IMR-90 (cell line): ENCODE measurements at regions not wholly inside any gene's neighbourhood (a gene's known extent, or its start where the extent isn't known, plus 50 kb on each side); places are given as distances from the start of the nearest gene placed in this dataset.
"Not testable (repeated sequence)": the region's sequence is repeated elsewhere in the genome, so short reads cannot be mapped to it uniquely, and the experiment has no call there.

Experiments used
- ATAC-seq: fragments of 200-7000 bp; cut with Tn5 transposase; 2 replicates; pipeline ENCODE4 v1.9.1; 2020; ENCODE audit warnings: low read depth, mild to moderate bottlenecking, moderate library complexity
- BruUV-seq: library from RNA; stranded (reverse); fragments of 400-500 nt; replicated peaks from 2 replicates; lab custom pipeline; 2021; lab: Mats Ljungman, UMichigan
- CTCF ChIA-PET: fragments of 300-600 bp; formaldehyde crosslinking; extraction: SDS; loops from one replicate; lab custom pipeline; 2021; ENCODE audit warnings: antibody characterized with exemption; lab: Yijun Ruan, JAX
- POLR2A ChIA-PET: fragments of 300-600 bp; sonication (Branson Sonifier 250); formaldehyde crosslinking; loops from one replicate; lab custom pipeline; 2022; ENCODE audit warnings: antibody characterized with exemption; ENCODE audit not compliant: unreplicated experiment; lab: Charles Lee
- DNase-seq: peaks from one replicate; pipeline ENCODE4 v3.0.0; 2013
- H2AFZ ChIP-seq: replicated peaks from 2 replicates; pipeline ENCODE3; 2013; ENCODE audit warnings: low read length, mild to moderate bottlenecking; ENCODE audit not compliant: poor library complexity
- H2AK5ac ChIP-seq: 2 replicates; pipeline ENCODE4 v1.6.1; 2013; ENCODE audit warnings: low read depth, low read length, inconsistent platforms
- H2AK9ac ChIP-seq: replicated peaks from 2 replicates; pipeline ENCODE3; 2013; ENCODE audit warnings: mild to moderate bottlenecking, low read depth, low read length, moderate library complexity; ENCODE audit not compliant: poor library complexity
- H2BK120ac ChIP-seq: 2 replicates; pipeline ENCODE4 v1.6.1; 2013; ENCODE audit warnings: low read depth, low read length, inconsistent platforms
- H2BK15ac ChIP-seq: 3 replicates; pipeline ENCODE4 v1.6.1; 2013; ENCODE audit warnings: low read depth, low read length, inconsistent platforms
- H2BK20ac ChIP-seq: 2 replicates; pipeline ENCODE4 v1.6.1; 2013; ENCODE audit warnings: low read depth, mild to moderate bottlenecking, inconsistent platforms, low read length, moderate library complexity
- H2BK5ac ChIP-seq: 2 replicates; pipeline ENCODE4 v1.6.1; 2013; ENCODE audit warnings: mild to moderate bottlenecking, low read depth, low read length, inconsistent platforms; ENCODE audit not compliant: poor library complexity, severe bottlenecking
- H3K14ac ChIP-seq: replicated peaks from 2 replicates; pipeline ENCODE4 v1.6.1; 2013; ENCODE audit warnings: low read depth, low read length, inconsistent platforms
- H3K18ac ChIP-seq: 2 replicates; pipeline ENCODE4 v1.6.1; 2013; ENCODE audit warnings: low read depth, low read length, control low read depth
- H3K23ac ChIP-seq: 2 replicates; pipeline ENCODE4 v1.6.1; 2013; ENCODE audit warnings: low read depth, low read length, inconsistent platforms
- H3K27ac ChIP-seq: 2 replicates; pipeline ENCODE4 v1.5.1; 2013; ENCODE audit warnings: mild to moderate bottlenecking, control low read depth, low read length; ENCODE audit not compliant: insufficient read depth
- H3K27me3 ChIP-seq: 2 replicates; pipeline ENCODE4 v1.6.1; 2013; ENCODE audit warnings: low read length; ENCODE audit not compliant: control insufficient read depth, insufficient read depth
- H3K36me3 ChIP-seq: 2 replicates; pipeline ENCODE4 v1.6.1; 2013; ENCODE audit warnings: low read length, mixed read lengths; ENCODE audit not compliant: control insufficient read depth, insufficient read depth
- H3K4ac ChIP-seq: 2 replicates; pipeline ENCODE4 v1.6.1; 2013; ENCODE audit warnings: low read depth, low read length, inconsistent platforms
- H3K4me1 ChIP-seq: 2 replicates; pipeline ENCODE4 v1.6.1; 2013; ENCODE audit warnings: low read length, mixed read lengths; ENCODE audit not compliant: control insufficient read depth, insufficient read depth
- H3K4me2 ChIP-seq: 2 replicates; pipeline ENCODE4 v1.6.1; 2013; ENCODE audit warnings: low read depth, mild to moderate bottlenecking, control low read depth, low read length, moderate library complexity
- H3K4me3 ChIP-seq: 2 replicates; pipeline ENCODE4 v1.5.1; 2013; ENCODE audit warnings: low read depth, mild to moderate bottlenecking, control low read depth, low read length, moderate library complexity; ENCODE audit not compliant: insufficient read depth
- H3K56ac ChIP-seq: 2 replicates; pipeline ENCODE4 v1.6.1; 2013; ENCODE audit warnings: low read length, inconsistent platforms; ENCODE audit not compliant: insufficient read depth; ENCODE audit errors: extremely low read depth
- H3K79me1 ChIP-seq, 2 experiments: 2 replicates each; pipeline ENCODE4 v1.6.1; 2013; ENCODE audit warnings: low read length in 2 of 2, inconsistent platforms in 1 of 2, low read depth in 1 of 2
- H3K9ac ChIP-seq: 2 replicates; pipeline ENCODE4 v1.6.1; 2013; ENCODE audit warnings: low read depth, low read length, control low read depth
- H3K9me1 ChIP-seq: 2 replicates; pipeline ENCODE4 v1.6.1; 2013; ENCODE audit warnings: low read length, inconsistent platforms; ENCODE audit not compliant: insufficient read depth
- H3K9me3 ChIP-seq: 2 replicates; pipeline ENCODE4 v1.6.1; 2013; ENCODE audit warnings: low read length; ENCODE audit not compliant: control insufficient read depth, insufficient read depth
- H4K20me1 ChIP-seq: 2 replicates; pipeline ENCODE4 v1.6.1; 2013; ENCODE audit warnings: low read length, inconsistent platforms; ENCODE audit not compliant: insufficient read depth
- H4K5ac ChIP-seq: 2 replicates; pipeline ENCODE4 v1.6.1; 2013; ENCODE audit warnings: mild to moderate bottlenecking, low read depth, low read length, control low read depth
- H4K8ac ChIP-seq, 2 experiments: 2 replicates each; pipeline ENCODE4 v1.6.1; 2013; ENCODE audit warnings: low read depth in 2 of 2, low read length in 2 of 2, control low read depth in 1 of 2, inconsistent platforms in 1 of 2
- H4K91ac ChIP-seq: 2 replicates; pipeline ENCODE4 v1.6.1; 2013; ENCODE audit warnings: low read depth, low read length, inconsistent platforms; ENCODE audit not compliant: insufficient read depth
- WGBS, 2 experiments: methylation state at CpG; one replicate each; pipeline versions ENCODE4 v1.1.5 to v1.1.7; 2013; ENCODE audit warnings: missing lambda C conversion rate in 2 of 2; ENCODE audit not compliant: insufficient read length in 1 of 2; ENCODE audit errors: extremely low coverage in 2 of 2; 5-methylcytosine and 5-hydroxymethylcytosine counted together
- dilution Hi-C: fragments of 300-500 bp; cut with HindIII; formaldehyde crosslinking; loops from one replicate; pipeline ENCODE4 v1.14.3; 2018; ENCODE audit warnings: low sequenced_read_pairs; ENCODE audit not compliant: unreplicated experiment
- in situ Hi-C: fragments of 300-500 bp; cut with MboI; formaldehyde crosslinking; loops from 3 replicates; pipeline ENCODE4 v1.14.3; 2019; ENCODE audit warnings: low sequenced_read_pairs, inconsistent platforms, mixed read lengths
- intact Hi-C: fragments of 100-400 bp; cut with micrococcal nuclease; formaldehyde crosslinking; loops from 2 replicates; pipeline ENCODE4 v1.10.0; 2022

DNA sequence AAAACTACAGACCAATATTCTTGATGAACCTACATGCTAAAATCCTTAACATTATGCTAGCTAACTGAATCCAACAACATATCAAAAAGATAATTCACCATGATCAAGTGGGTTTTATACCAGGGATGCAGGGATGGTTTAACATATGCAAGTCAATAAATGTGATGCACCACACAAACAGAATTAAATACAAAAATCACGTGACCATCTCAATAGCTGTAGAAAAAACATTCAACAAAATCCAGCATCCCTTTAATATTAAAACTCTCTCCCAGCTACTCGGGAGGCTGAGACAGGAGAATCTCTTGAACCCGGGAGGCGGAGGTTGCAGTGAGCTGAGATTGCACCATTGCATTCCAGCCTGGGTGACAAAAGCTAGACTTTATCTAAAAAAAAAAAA lies 1056.8 kb downstream of the TSN start:
- not testable (repeated sequence) for H2AFZ ChIP-seq

More for the DNA sequence above, 1056.8 kb downstream of the TSN start:
- H3K56ac ChIP-seq, H3K4me3 ChIP-seq, H2BK5ac ChIP-seq, dilution Hi-C loops, H2BK15ac ChIP-seq, H2AK5ac ChIP-seq, H3K27ac ChIP-seq, BruUV-seq, H2BK120ac ChIP-seq, H3K4me2 ChIP-seq, H2BK20ac ChIP-seq, H3K14ac ChIP-seq, ATAC-seq, POLR2A ChIA-PET, H3K9me3 ChIP-seq, H4K8ac ChIP-seq, H4K20me1 ChIP-seq, H3K23ac ChIP-seq, H3K4ac ChIP-seq, H2AK9ac ChIP-seq, H4K5ac ChIP-seq, CTCF ChIA-PET, H3K18ac ChIP-seq, DNase-seq, H3K4me1 ChIP-seq, H3K79me1 ChIP-seq, in situ Hi-C loops, intact Hi-C loops, H3K27me3 ChIP-seq, H4K91ac ChIP-seq, H3K9ac ChIP-seq, H3K9me1 ChIP-seq, H3K36me3 ChIP-seq: not testable (repeated sequence)
- WGBS, 2 experiments, result 40% methylated on average over 1 of the region's 4 CpGs; no CpG with 5 or more reads in 1 of the 2 experiments
